ACC112 (cell line): ENCODE measurements at regions not wholly inside any gene's neighbourhood (a gene's known extent, or its start where the extent isn't known, plus 50 kb on each side); places are given as distances from the start of the nearest gene placed in this dataset.

Source experiments
- H2AFZ ChIP-seq: fragments of 200-600 bp; sonication (generic); one replicate; pipeline ENCODE4 v1.6.0; 2017; ENCODE audit warnings: antibody characterized with exemption, low read length; ENCODE audit not compliant: unreplicated experiment
- H3K27ac ChIP-seq: fragments of 200-600 bp; sonication (generic); 2 replicates; pipeline ENCODE4 v1.5.1; 2014; ENCODE audit warnings: low read depth, mild to moderate bottlenecking, antibody characterized with exemption, low read length, moderate library complexity
- H3K27me3 ChIP-seq: fragments of 200-600 bp; sonication (generic); 2 replicates; pipeline ENCODE4 v1.6.1; 2014; ENCODE audit warnings: mild to moderate bottlenecking, antibody characterized with exemption, low read length, moderate library complexity, mixed read lengths; ENCODE audit not compliant: insufficient read depth
- H3K36me3 ChIP-seq: fragments of 200-600 bp; sonication (generic); 2 replicates; pipeline ENCODE4 v1.6.1; 2016; ENCODE audit warnings: mild to moderate bottlenecking, antibody characterized with exemption, low read length, moderate library complexity, mixed read lengths; ENCODE audit not compliant: insufficient read depth
- H3K4me1 ChIP-seq: fragments of 200-600 bp; sonication (generic); one replicate; pipeline ENCODE4 v1.6.1; 2016; ENCODE audit warnings: low read length, mixed read lengths; ENCODE audit not compliant: insufficient read depth, unreplicated experiment, control insufficient read depth
- H3K4me3 ChIP-seq: fragments of 200-600 bp; sonication (generic); 2 replicates; pipeline ENCODE4 v1.5.1; 2014; ENCODE audit warnings: mild to moderate bottlenecking, low read depth, low read length
- H3K79me2 ChIP-seq: fragments of 200-600 bp; sonication (generic); one replicate; pipeline ENCODE4 v1.6.0; 2016; ENCODE audit warnings: low read length; ENCODE audit not compliant: control insufficient read depth, unreplicated experiment, insufficient read depth

DNA sequence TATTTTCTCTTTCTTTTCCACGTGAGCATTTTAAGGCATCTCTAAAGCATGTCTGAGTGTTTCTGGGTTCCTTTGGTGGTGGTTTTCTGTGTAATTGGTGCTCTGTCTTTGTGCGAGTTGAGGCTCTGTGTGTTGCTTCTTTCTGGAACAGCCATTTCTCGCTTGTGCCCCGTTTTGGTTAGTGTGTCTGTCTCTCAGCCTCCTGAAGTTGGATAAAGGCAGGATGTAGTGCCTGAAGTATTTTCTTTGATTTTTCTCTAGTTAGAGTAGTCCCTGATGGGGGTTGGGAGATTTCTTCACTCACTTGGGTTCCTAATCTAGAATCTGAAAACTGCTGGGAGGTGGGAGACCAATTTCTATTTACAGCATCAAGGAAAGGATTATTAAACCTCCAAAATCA, 129.7 kb upstream of the TMEM161B start:
- Histone ChIP-seq H3K36me3 (no peaks in the 10 kb centered on the region), H3K27ac (no peak overlapping the region), H3K27me3 (no peaks in the 10 kb centered on the region), H3K4me1 (peaks cover 4% of the 10 kb centered on the region), H3K79me2 (no peaks in the 10 kb centered on the region), H3K4me3 (no peak overlapping the region), H2AFZ (peak overlapping the region; percentile 86)

GRCh38 chr5:88396751-88397281, 128.2 kb upstream of the TMEM161B start:
- Histone ChIP-seq H3K79me2 (no peaks in the 10 kb centered on the region), H2AFZ (no peak overlapping the region), H3K27me3 (no peaks in the 10 kb centered on the region), H3K36me3 (no peaks in the 10 kb centered on the region), H3K4me3 (peak overlapping the region; percentile 74), H3K27ac (no peak overlapping the region), H3K4me1 (peaks cover 4% of the 10 kb centered on the region)

DNA sequence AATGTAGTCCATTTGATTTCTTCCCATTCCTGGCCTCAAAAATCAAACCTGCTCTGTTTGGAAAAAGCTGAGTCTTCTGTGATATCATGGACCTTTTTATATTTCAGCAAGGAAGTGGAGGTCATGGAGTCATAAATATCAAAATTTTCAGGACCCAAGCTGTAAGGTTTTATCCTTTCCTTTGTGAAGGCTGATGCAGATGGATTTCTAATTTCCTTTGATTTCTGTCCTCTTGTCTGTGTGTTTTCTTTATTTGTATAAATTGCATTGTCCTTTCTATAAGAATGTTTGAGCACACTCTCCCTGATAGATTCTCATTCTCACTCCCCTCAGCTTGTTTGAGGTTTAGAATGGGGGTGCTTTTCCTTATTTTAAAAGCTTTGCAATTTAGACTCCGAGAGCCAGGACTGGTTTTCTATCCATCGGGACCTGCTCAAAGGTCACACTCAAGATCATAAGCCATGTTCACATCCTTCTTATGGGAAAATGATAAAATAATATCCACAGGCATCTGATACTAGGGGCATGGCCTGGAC, 127.4 kb upstream of the TMEM161B start:
- H3K4me3 ChIP-seq: no peak overlapping the region
- H3K36me3 ChIP-seq: no peaks in the 10 kb centered on the region
- no peak overlapping the region for H2AFZ ChIP-seq
- no peaks in the 10 kb centered on the region for H3K27me3 ChIP-seq
- no peaks in the 10 kb centered on the region for H3K79me2 ChIP-seq
- no peak overlapping the region for H3K27ac ChIP-seq
- H3K4me1 ChIP-seq: peaks cover 4% of the 10 kb centered on the region

DNA sequence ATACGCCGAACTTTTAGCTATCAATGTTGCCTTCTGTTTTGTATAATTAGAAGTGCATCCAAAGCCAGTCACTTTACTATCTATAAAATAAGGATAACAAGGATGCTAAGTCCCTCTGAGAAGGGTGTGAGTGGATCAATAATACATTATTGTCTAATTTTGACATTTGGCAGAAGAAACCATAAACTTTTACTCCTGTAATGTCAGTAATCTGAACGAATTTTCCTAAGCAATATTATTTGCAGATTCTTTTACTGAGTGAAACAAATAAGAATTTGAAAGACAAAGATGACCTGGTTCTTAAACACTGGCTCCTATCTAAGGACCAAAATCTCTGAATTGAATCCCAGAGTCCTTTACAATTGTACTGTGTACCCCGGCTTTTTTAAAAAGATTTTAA, 126.6 kb upstream of the TMEM161B start:
- no peak overlapping the region for H3K27ac ChIP-seq
- no peaks in the 10 kb centered on the region for H3K27me3 ChIP-seq
- no peak overlapping the region for H3K4me3 ChIP-seq
- no peak overlapping the region for H2AFZ ChIP-seq
- H3K36me3 ChIP-seq: no peaks in the 10 kb centered on the region
- H3K79me2 ChIP-seq: no peaks in the 10 kb centered on the region
- H3K4me1 ChIP-seq: peaks cover 4% of the 10 kb centered on the region

DNA sequence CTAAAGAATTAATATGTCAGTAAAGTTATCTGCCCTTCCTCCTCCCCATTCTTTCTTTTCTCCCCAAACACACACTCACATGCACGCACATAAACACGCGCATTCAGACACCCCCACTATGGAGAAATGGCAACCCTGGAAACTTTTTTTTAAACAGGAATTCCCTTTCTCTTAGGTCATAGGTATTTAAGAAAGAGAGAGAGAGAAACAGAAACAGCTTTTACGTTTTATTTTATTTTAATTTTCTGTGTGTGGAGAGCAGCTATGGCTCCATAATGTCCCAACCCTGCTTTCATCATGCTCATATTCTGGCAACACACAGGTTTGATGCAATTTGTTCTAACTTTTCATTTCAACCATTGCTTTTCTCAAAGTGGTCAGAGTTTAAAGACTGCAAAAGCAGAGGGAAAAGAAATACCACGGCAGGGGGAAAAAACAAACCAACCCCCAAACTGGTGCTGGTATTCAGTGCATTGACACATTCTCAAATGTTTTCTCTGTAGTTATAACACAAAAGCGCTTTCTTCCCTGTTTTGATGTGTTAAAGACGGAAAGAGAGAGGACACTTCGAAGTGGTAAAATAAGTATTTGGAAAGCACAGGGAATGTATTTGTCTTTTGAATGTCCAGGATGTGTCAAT, 126.0 kb upstream of the TMEM161B start:
- H3K4me1 ChIP-seq: peaks cover 4% of the 10 kb centered on the region
- H3K4me3 ChIP-seq: no peak overlapping the region
- H2AFZ ChIP-seq: no peak overlapping the region
- H3K79me2 ChIP-seq: no peaks in the 10 kb centered on the region
- no peaks in the 10 kb centered on the region for H3K27me3 ChIP-seq
- no peak overlapping the region for H3K27ac ChIP-seq
- H3K36me3 ChIP-seq: no peaks in the 10 kb centered on the region

DNA sequence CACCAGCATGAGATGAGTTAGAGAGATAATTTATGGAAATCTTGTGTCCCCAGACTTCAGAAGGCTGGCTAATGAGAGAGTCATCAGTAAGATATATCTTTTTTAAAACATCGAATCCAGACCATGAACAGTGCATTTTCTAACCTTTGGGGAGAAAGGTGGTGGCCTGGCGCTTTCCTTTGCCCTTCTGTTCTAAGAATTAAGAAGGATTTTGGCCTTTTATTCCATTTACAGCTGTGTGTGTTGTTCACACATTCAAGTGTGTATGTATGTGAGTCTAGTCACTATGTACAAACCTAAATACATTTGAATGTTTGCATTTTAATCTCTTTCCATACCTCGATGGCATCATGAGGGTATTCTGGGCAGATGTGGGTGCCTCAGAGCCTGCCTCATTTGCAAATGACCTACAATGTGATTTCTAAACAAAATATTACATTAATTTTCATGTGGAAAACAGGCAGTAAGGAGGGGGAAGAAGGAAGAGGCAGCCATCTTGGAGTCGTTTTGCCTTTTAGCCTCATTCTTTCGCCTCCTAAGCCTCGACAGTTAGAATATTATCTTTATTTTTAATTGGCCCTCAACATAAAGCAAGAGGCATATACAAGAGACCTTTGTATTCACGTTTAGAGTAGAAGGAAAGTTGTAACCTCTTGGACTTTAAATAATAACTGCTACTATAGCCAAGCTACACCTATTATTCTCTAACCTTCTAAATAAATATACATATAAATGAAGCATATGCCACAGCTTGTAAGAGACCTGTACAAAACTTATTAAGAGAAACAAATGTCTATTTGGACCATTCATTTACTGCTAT, 125.3 kb upstream of the TMEM161B start:
- H3K27ac ChIP-seq: no peak overlapping the region

GRCh38 chr5:88393042-88393441, 124.4 kb upstream of the TMEM161B start:
- peaks cover 4% of the 10 kb centered on the region for H3K4me1 ChIP-seq
- H3K27me3 ChIP-seq: no peaks in the 10 kb centered on the region
- no peak overlapping the region for H2AFZ ChIP-seq
- no peak overlapping the region for H3K27ac ChIP-seq
- H3K79me2 ChIP-seq: no peaks in the 10 kb centered on the region
- no peak overlapping the region for H3K4me3 ChIP-seq
- no peaks in the 10 kb centered on the region for H3K36me3 ChIP-seq

More for the DNA sequence above, 125.3 kb upstream of the TMEM161B start:
- no peaks in the 10 kb centered on the region for H3K79me2 ChIP-seq
- no peak overlapping the region for H3K4me3 ChIP-seq
- no peak overlapping the region for H2AFZ ChIP-seq
- H3K4me1 ChIP-seq: peaks cover 4% of the 10 kb centered on the region
- H3K27me3 ChIP-seq: no peaks in the 10 kb centered on the region
- no peaks in the 10 kb centered on the region for H3K36me3 ChIP-seq

DNA sequence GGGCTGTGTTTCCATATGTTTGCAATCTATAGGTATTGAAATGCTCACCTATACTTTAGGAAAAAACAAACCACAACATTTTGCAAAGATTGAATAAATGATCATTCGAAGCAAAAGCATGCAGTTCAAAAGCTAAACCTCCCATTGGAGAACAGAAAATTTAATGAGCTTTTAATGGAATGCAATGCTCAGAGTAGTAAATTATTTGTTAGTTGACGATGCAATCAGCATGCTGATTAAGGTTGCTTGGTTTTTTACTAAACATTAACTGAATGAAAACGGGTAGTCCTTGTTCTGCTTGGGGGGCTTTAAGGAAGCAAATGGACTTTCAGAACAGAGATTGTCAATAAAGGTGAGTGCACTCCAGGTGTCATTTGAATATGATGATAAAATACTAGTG, 123.3 kb upstream of the TMEM161B start:
- Histone ChIP-seq H3K79me2 (no peaks in the 10 kb centered on the region), H3K4me3 (no peak overlapping the region), H3K27me3 (no peaks in the 10 kb centered on the region), H3K36me3 (no peaks in the 10 kb centered on the region), H3K4me1 (no peaks in the 10 kb centered on the region), H2AFZ (no peak overlapping the region), H3K27ac (no peak overlapping the region)

DNA sequence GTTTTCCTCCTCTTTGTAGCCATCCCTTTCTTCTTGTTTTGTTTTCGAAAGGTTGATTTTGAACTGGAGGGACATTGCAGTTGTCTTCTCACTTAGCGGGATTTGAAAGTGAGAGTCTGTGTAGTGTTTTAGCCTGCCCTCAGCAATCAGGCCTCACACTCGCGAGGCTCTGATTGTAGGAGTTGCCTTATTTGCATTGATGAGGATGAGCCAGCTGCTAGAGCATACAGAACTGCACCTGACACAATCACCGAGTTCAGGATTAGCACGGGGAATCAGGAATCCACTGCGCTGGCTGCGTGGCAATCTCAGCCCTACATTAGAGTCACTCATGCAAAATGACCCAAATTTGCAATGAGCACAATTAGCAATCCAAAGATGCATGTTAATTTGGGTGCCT, 122.5 kb upstream of the TMEM161B start:
- no peak overlapping the region for H3K27ac ChIP-seq
- H3K79me2 ChIP-seq: no peaks in the 10 kb centered on the region
- no peaks in the 10 kb centered on the region for H3K4me1 ChIP-seq
- H3K36me3 ChIP-seq: no peaks in the 10 kb centered on the region
- no peak overlapping the region for H3K4me3 ChIP-seq
- H3K27me3 ChIP-seq: 0 out of 2 replicates have a peak, but pooled peaks cover 4% of the 10 kb centered on the region
- no peak overlapping the region for H2AFZ ChIP-seq

GRCh38 chr5:88390481-88390880, 121.8 kb upstream of the TMEM161B start:
- no peak overlapping the region for H2AFZ ChIP-seq
- no peaks in the 10 kb centered on the region for H3K4me1 ChIP-seq
- H3K27me3 ChIP-seq: 0 out of 2 replicates have a peak, but pooled peaks cover 4% of the 10 kb centered on the region
- H3K79me2 ChIP-seq: no peaks in the 10 kb centered on the region
- no peak overlapping the region for H3K4me3 ChIP-seq
- H3K27ac ChIP-seq: no peak overlapping the region
- H3K36me3 ChIP-seq: no peaks in the 10 kb centered on the region
